CD4-positive, CD25-positive, alpha-beta regulatory T cell (primary cell): ENCODE measurements at regions not wholly inside any gene's neighbourhood (a gene's known extent, or its start where the extent isn't known, plus 50 kb on each side); places are given as distances from the start of the nearest gene placed in this dataset.

Experiments used
- ATAC-seq, 2 donors: fragments of 150-1000 bp; cut with Tn5 transposase; one replicate each; pipeline ENCODE4 v1.10.0; 2021; ENCODE audit warnings: low read depth in 2 of 2, moderate number of reproducible peaks in 2 of 2, moderate library complexity in 1 of 2
- DNase-seq, 3 donors: peaks; one replicate each; pipeline versions ENCODE4 v3.0.0 to v3.0.0-alpha.2; 2012 to 2022; ENCODE audit warnings: mixed read lengths in 1 of 3
- H3K27ac ChIP-seq: one replicate; pipeline ENCODE4 v1.7.0; 2013; ENCODE audit warnings: mild to moderate bottlenecking, low read length; ENCODE audit not compliant: insufficient read depth, poor library complexity, severe bottlenecking
- H3K27me3 ChIP-seq: one replicate; pipeline ENCODE4 v1.7.0; 2013; ENCODE audit warnings: low read length; ENCODE audit not compliant: control insufficient read depth, insufficient read depth
- H3K36me3 ChIP-seq: one replicate; pipeline ENCODE4 v1.7.0; 2013; ENCODE audit warnings: mild to moderate bottlenecking, low read length, moderate library complexity; ENCODE audit not compliant: control insufficient read depth, insufficient read depth
- H3K4me1 ChIP-seq: 2 replicates; pipeline ENCODE4 v1.7.0; 2013; ENCODE audit warnings: mild to moderate bottlenecking, low read length; ENCODE audit not compliant: insufficient read depth, control insufficient read depth, poor library complexity, severe bottlenecking
- H3K4me3 ChIP-seq: one replicate; pipeline ENCODE4 v1.7.0; 2013; ENCODE audit warnings: low read depth, mild to moderate bottlenecking, low read length, moderate library complexity
- H3K9me3 ChIP-seq, 2 experiments: 1 replicate in 1 of 2; 2 replicates in 1 of 2; pipeline ENCODE4 v1.7.0; 2013; ENCODE audit warnings: low read length in 2 of 2, mild to moderate bottlenecking in 1 of 2, moderate library complexity in 1 of 2; ENCODE audit not compliant: control insufficient read depth in 2 of 2
- H3K27ac Mint-ChIP-seq, 3 donors: one replicate each; pipeline ENCODE4 v1.8.0; 2020 to 2022; ENCODE audit warnings: mild to moderate bottlenecking in 3 of 3, mixed read lengths in 3 of 3, moderate library complexity in 2 of 3
- H3K27me3 Mint-ChIP-seq: one replicate; pipeline ENCODE4 v1.8.0; 2022; ENCODE audit warnings: mild to moderate bottlenecking, mixed read lengths
- H3K36me3 Mint-ChIP-seq: one replicate; pipeline ENCODE4 v1.8.0; 2020; ENCODE audit warnings: mixed read lengths
- H3K4me1 Mint-ChIP-seq, 4 donors: one replicate each; pipeline ENCODE4 v1.8.0; 2020 to 2022; ENCODE audit warnings: mixed read lengths in 4 of 4, mild to moderate bottlenecking in 1 of 4
- H3K4me3 Mint-ChIP-seq, 4 donors: one replicate each; pipeline ENCODE4 v1.8.0; 2020 to 2022; ENCODE audit warnings: mild to moderate bottlenecking in 4 of 4, mixed read lengths in 4 of 4, moderate library complexity in 3 of 4
- H3K9me3 Mint-ChIP-seq, 7 donors: one replicate each; pipeline ENCODE4 v1.8.0; 2020 to 2022; ENCODE audit warnings: mixed read lengths in 7 of 7, mild to moderate bottlenecking in 3 of 7, moderate library complexity in 2 of 7

- no peaks in the 10 kb centered on the region for H3K36me3 ChIP-seq
- no peaks in the 10 kb centered on the region for H3K4me1 ChIP-seq
- H3K4me1 Mint-ChIP-seq, result no peaks in the 10 kb centered on the region
- H3K27ac ChIP-seq, result no peak overlapping the region
- H3K4me3 ChIP-seq, result no peak overlapping the region
- H3K27ac Mint-ChIP-seq, result no peak overlapping the region
- ATAC-seq (no peak), DNase-seq (no peak)
- no peak overlapping the region for H3K4me3 Mint-ChIP-seq
- no peaks in the 10 kb centered on the region for H3K27me3 Mint-ChIP-seq
- H3K27me3 ChIP-seq, result no peaks in the 10 kb centered on the region
- H3K9me3 ChIP-seq, result no peaks in the 10 kb centered on the region
- H3K9me3 Mint-ChIP-seq, result peaks cover 0 to 12% (median 1%) of the 10 kb centered on the region in 7 donors
- H3K36me3 Mint-ChIP-seq, result no peaks in the 10 kb centered on the region
Measured at GRCh38 chr4:164529486-164529885, 224.4 kb upstream of the SMIM31 start.

- Histone ChIP-seq H3K4me3 (no peak overlapping the region), H3K9me3 (no peaks in the 10 kb centered on the region), H3K27me3 (no peaks in the 10 kb centered on the region), H3K36me3 (no peaks in the 10 kb centered on the region), H3K27ac (no peak overlapping the region), H3K4me1 (no peaks in the 10 kb centered on the region)
- DNase-seq, result no peak
- Mint-ChIP-seq H3K4me1 (no peaks in the 10 kb centered on the region), H3K27me3 (no peaks in the 10 kb centered on the region), H3K27ac (no peak overlapping the region), H3K36me3 (no peaks in the 10 kb centered on the region), H3K9me3 (peaks cover 0 to 12% (median 1%) of the 10 kb centered on the region in 7 donors), H3K4me3 (no peak overlapping the region)
- ATAC-seq, result no peak
Measured at GRCh38 chr4:164531336-164531735, 222.6 kb upstream of the SMIM31 start.

GRCh38 chr4:164536814-164537213, 217.1 kb upstream of the SMIM31 start:
- Mint-ChIP-seq H3K36me3 (no peaks in the 10 kb centered on the region), H3K4me1 (no peaks in the 10 kb centered on the region), H3K4me3 (no peak overlapping the region), H3K27me3 (no peaks in the 10 kb centered on the region), H3K9me3 (peaks cover 0 to 14% (median 4%) of the 10 kb centered on the region in 7 donors), H3K27ac (no peak overlapping the region)
- Histone ChIP-seq H3K4me3 (no peak overlapping the region), H3K27ac (no peak overlapping the region), H3K27me3 (no peaks in the 10 kb centered on the region), H3K9me3 (peaks cover 0 to 8% of the 10 kb centered on the region in 2 experiments), H3K4me1 (no peaks in the 10 kb centered on the region), H3K36me3 (no peaks in the 10 kb centered on the region)
- DNase-seq (no peak), ATAC-seq (no peak)

- no peak overlapping the region for H3K27ac ChIP-seq
- Mint-ChIP-seq H3K4me1 (no peaks in the 10 kb centered on the region), H3K9me3 (peaks cover 0 to 14% (median 5%) of the 10 kb centered on the region in 7 donors), H3K27me3 (no peaks in the 10 kb centered on the region), H3K4me3 (no peak overlapping the region), H3K36me3 (no peaks in the 10 kb centered on the region), H3K27ac (no peak overlapping the region)
- H3K27me3 ChIP-seq, result no peaks in the 10 kb centered on the region
- H3K4me1 ChIP-seq, result no peaks in the 10 kb centered on the region
- peaks cover 0 to 8% of the 10 kb centered on the region in 2 experiments for H3K9me3 ChIP-seq
- H3K4me3 ChIP-seq, result no peak overlapping the region
- DNase-seq (no peak), ATAC-seq (no peak)
- no peaks in the 10 kb centered on the region for H3K36me3 ChIP-seq
Measured at GRCh38 chr4:164538097-164538496, 215.8 kb upstream of the SMIM31 start.

GRCh38 chr4:164540987-164541386, 212.9 kb upstream of the SMIM31 start:
- H3K36me3 Mint-ChIP-seq, result no peaks in the 10 kb centered on the region
- no peak overlapping the region for H3K27ac Mint-ChIP-seq
- Histone ChIP-seq H3K4me3 (no peak overlapping the region), H3K27me3 (no peaks in the 10 kb centered on the region), H3K4me1 (no peaks in the 10 kb centered on the region), H3K27ac (no peak overlapping the region), H3K9me3 (peaks cover 0 to 8% of the 10 kb centered on the region in 2 experiments), H3K36me3 (no peaks in the 10 kb centered on the region)
- no peaks in the 10 kb centered on the region for H3K4me1 Mint-ChIP-seq
- DNase-seq (no peak), ATAC-seq (no peak)
- H3K4me3 Mint-ChIP-seq, result no peak overlapping the region
- peaks cover 0 to 19% (median 5%) of the 10 kb centered on the region in 7 donors for H3K9me3 Mint-ChIP-seq
- H3K27me3 Mint-ChIP-seq, result no peaks in the 10 kb centered on the region

- Mint-ChIP-seq H3K36me3 (no peaks in the 10 kb centered on the region), H3K27me3 (no peaks in the 10 kb centered on the region), H3K4me1 (no peaks in the 10 kb centered on the region), H3K27ac (no peak overlapping the region), H3K9me3 (peaks cover 0 to 16% (median 5%) of the 10 kb centered on the region in 7 donors), H3K4me3 (no peak overlapping the region)
- no peak overlapping the region for H3K4me3 ChIP-seq
- H3K27me3 ChIP-seq, result no peaks in the 10 kb centered on the region
- DNase-seq, result no peak
- H3K27ac ChIP-seq, result no peak overlapping the region
- peaks cover 0 to 8% of the 10 kb centered on the region in 2 experiments for H3K9me3 ChIP-seq
- H3K4me1 ChIP-seq, result no peaks in the 10 kb centered on the region
- ATAC-seq, result no peak
- H3K36me3 ChIP-seq, result no peaks in the 10 kb centered on the region
Measured at GRCh38 chr4:164542431-164542830, 211.5 kb upstream of the SMIM31 start.

- H3K27me3 Mint-ChIP-seq, result no peaks in the 10 kb centered on the region
- H3K36me3 Mint-ChIP-seq, result no peaks in the 10 kb centered on the region
- H3K27ac ChIP-seq, result no peak overlapping the region
- H3K4me3 Mint-ChIP-seq, result no peak overlapping the region
- no peak overlapping the region for H3K4me3 ChIP-seq
- H3K9me3 Mint-ChIP-seq, result peaks cover 0 to 5% (median 1%) of the 10 kb centered on the region in 7 donors
- no peaks in the 10 kb centered on the region for H3K27me3 ChIP-seq
- no peaks in the 10 kb centered on the region for H3K4me1 Mint-ChIP-seq
- H3K9me3 ChIP-seq, result no peaks in the 10 kb centered on the region
- no peaks in the 10 kb centered on the region for H3K4me1 ChIP-seq
- DNase-seq, result no peak
- ATAC-seq, result no peak
- H3K36me3 ChIP-seq, result no peaks in the 10 kb centered on the region
- no peak overlapping the region for H3K27ac Mint-ChIP-seq
Measured at GRCh38 chr4:164550989-164551712, 202.8 kb upstream of the SMIM31 start.

- ATAC-seq, result no peak
Measured at GRCh38 chr4:164551713-164552040, 202.3 kb upstream of the SMIM31 start.

More at GRCh38 chr4:164551713-164552040, 202.3 kb upstream of the SMIM31 start:
- Histone ChIP-seq H3K4me3 (no peak overlapping the region), H3K27me3 (no peaks in the 10 kb centered on the region), H3K27ac (no peak overlapping the region), H3K36me3 (no peaks in the 10 kb centered on the region), H3K9me3 (no peaks in the 10 kb centered on the region), H3K4me1 (no peaks in the 10 kb centered on the region)
- no peak for DNase-seq
- no peak overlapping the region for H3K4me3 Mint-ChIP-seq
- no peaks in the 10 kb centered on the region for H3K4me1 Mint-ChIP-seq
- H3K36me3 Mint-ChIP-seq, result no peaks in the 10 kb centered on the region
- H3K27ac Mint-ChIP-seq, result no peak overlapping the region
- peaks cover 0 to 5% (median 1%) of the 10 kb centered on the region in 7 donors for H3K9me3 Mint-ChIP-seq
- H3K27me3 Mint-ChIP-seq, result no peaks in the 10 kb centered on the region
